CD4-positive, alpha-beta T cell (primary cell): ENCODE measurements at regions not wholly inside any gene's neighbourhood (a gene's known extent, or its start where the extent isn't known, plus 50 kb on each side); places are given as distances from the start of the nearest gene placed in this dataset.

Source experiments
- ATAC-seq: fragments of 200-7000 bp; cut with Tn5 transposase; one replicate; pipeline ENCODE4 v1.10.0; 2022; ENCODE audit warnings: mild to moderate bottlenecking; ENCODE audit not compliant: poor library complexity
- CTCF ChIA-PET: fragments of 350-600 bp; sonication (Branson Sonifier 250); formaldehyde crosslinking; loops from one replicate; lab custom pipeline; 2021; ENCODE audit warnings: antibody characterized with exemption, inconsistent platforms; lab: Charles Lee
- POLR2A ChIA-PET: fragments of 350-600 bp; sonication (Branson Sonifier 250); formaldehyde crosslinking; loops from one replicate; lab custom pipeline; 2021; ENCODE audit warnings: antibody characterized with exemption, inconsistent platforms; lab: Charles Lee
- DNase-seq, 14 experiments: peaks; one replicate each; pipeline ENCODE4 v3.0.0-alpha.2; 2013 to 2020; ENCODE audit warnings: mixed read lengths in 2 of 14
- H3K27ac ChIP-seq, 2 donors: one replicate each; pipeline versions ENCODE4 v1.5.1 to v1.7.0; 2013; ENCODE audit warnings: low read length in 2 of 2, low read depth in 1 of 2, mild to moderate bottlenecking in 1 of 2
- H3K27me3 ChIP-seq, 2 experiments: 1 replicate in 1 of 2; 2 replicates in 1 of 2; pipeline versions ENCODE4 v1.6.1 to v1.7.0; 2013; ENCODE audit warnings: low read length in 2 of 2, control low read depth in 1 of 2, mild to moderate bottlenecking in 1 of 2, moderate library complexity in 1 of 2; ENCODE audit not compliant: insufficient read depth in 2 of 2, control insufficient read depth in 1 of 2
- H3K36me3 ChIP-seq: one replicate; pipeline ENCODE4 v1.6.1; 2013; ENCODE audit warnings: low read length, control low read depth; ENCODE audit not compliant: insufficient read depth
- H3K4me1 ChIP-seq: one replicate; pipeline ENCODE4 v1.6.1; 2013; ENCODE audit warnings: low read length, control low read depth; ENCODE audit not compliant: insufficient read depth
- H3K4me3 ChIP-seq: one replicate; pipeline ENCODE4 v1.5.1; 2013; ENCODE audit warnings: mild to moderate bottlenecking, low read length, moderate library complexity
- H3K9me3 ChIP-seq, 2 experiments: 1 replicate in 1 of 2; 2 replicates in 1 of 2; pipeline versions ENCODE4 v1.6.1 to v1.7.0; 2013; ENCODE audit warnings: low read length in 2 of 2, mild to moderate bottlenecking in 2 of 2, control low read depth in 1 of 2, moderate library complexity in 1 of 2; ENCODE audit not compliant: control insufficient read depth in 1 of 2, insufficient read depth in 1 of 2
- H3K27ac Mint-ChIP-seq: one replicate; pipeline ENCODE4 v1.8.0; 2020; ENCODE audit warnings: mixed read lengths
- H3K27me3 Mint-ChIP-seq: one replicate; pipeline ENCODE4 v1.8.0; 2021; ENCODE audit warnings: mixed read lengths
- H3K36me3 Mint-ChIP-seq: one replicate; pipeline ENCODE4 v1.8.0; 2021; ENCODE audit warnings: low read depth, mixed read lengths
- H3K4me1 Mint-ChIP-seq: one replicate; pipeline ENCODE4 v1.8.0; 2021; ENCODE audit warnings: low read depth, mixed read lengths
- H3K4me3 Mint-ChIP-seq: one replicate; pipeline ENCODE4 v1.8.0; 2020; ENCODE audit warnings: mild to moderate bottlenecking, mixed read lengths
- H3K9me3 Mint-ChIP-seq: one replicate; pipeline ENCODE4 v1.8.0; 2020; ENCODE audit warnings: mixed read lengths
- CTCF ChIP-seq: fragments of 200-600 bp; IDR thresholded peaks from one replicate; pipeline ENCODE4 v1.8.0; 2022; ENCODE audit warnings: antibody characterized with exemption, mild to moderate bottlenecking
- intact Hi-C, 2 experiments: fragments of 100-400 bp; cut with DNase I in 1 of 2; cut with micrococcal nuclease in 1 of 2; formaldehyde crosslinking; loops; one replicate each; pipeline versions ENCODE4 v1.15.1 to v1.9.0; 2023 to 2025; cut with DNase I, micrococcal nuclease

- Histone ChIP-seq H3K36me3 (no peaks in the 10 kb centered on the region), H3K4me1 (no peaks in the 10 kb centered on the region), H3K27me3 (no peaks in the 10 kb centered on the region), H3K27ac (no peak overlapping the region), H3K9me3 (peaks cover 0 to 7% of the 10 kb centered on the region in 2 experiments), H3K4me3 (no peak overlapping the region)
- intact Hi-C loops: no loop called here
- Mint-ChIP-seq H3K4me1 (no peaks in the 10 kb centered on the region), H3K36me3 (no peaks in the 10 kb centered on the region), H3K9me3 (no peaks in the 10 kb centered on the region), H3K27ac (no peak overlapping the region), H3K27me3 (no peaks in the 10 kb centered on the region), H3K4me3 (no peak overlapping the region)
- CTCF ChIA-PET: no interaction called here
- POLR2A ChIA-PET: no interaction called here
- ATAC-seq: no peak
- no peak for TF ChIP-seq CTCF
- DNase-seq: no peak
Observed at GRCh38 chr5:164951570-164951969, 1446.2 kb downstream of the MAT2B start.

- Histone ChIP-seq H3K27me3 (no peaks in the 10 kb centered on the region), H3K9me3 (peaks cover 0 to 3% of the 10 kb centered on the region in 2 experiments), H3K27ac (no peak overlapping the region), H3K4me1 (no peaks in the 10 kb centered on the region), H3K36me3 (no peaks in the 10 kb centered on the region), H3K4me3 (no peak overlapping the region)
- no peaks in the 10 kb centered on the region for H3K36me3 Mint-ChIP-seq
- DNase-seq (no peak), ATAC-seq (no peak)
- H3K4me1 Mint-ChIP-seq: no peaks in the 10 kb centered on the region
- no peak for TF ChIP-seq CTCF
- intact Hi-C loops: no loop called here
- H3K9me3 Mint-ChIP-seq: peaks cover 10% of the 10 kb centered on the region
- CTCF ChIA-PET: no interaction called here
- no peaks in the 10 kb centered on the region for H3K27me3 Mint-ChIP-seq
- H3K27ac Mint-ChIP-seq: no peak overlapping the region
- POLR2A ChIA-PET: no interaction called here
- no peak overlapping the region for H3K4me3 Mint-ChIP-seq
Observed at GRCh38 chr5:164958688-164959087, 1453.3 kb downstream of the MAT2B start.

- Histone ChIP-seq H3K9me3 (peaks cover 3 to 6% of the 10 kb centered on the region in 2 experiments), H3K4me3 (no peak overlapping the region), H3K36me3 (no peaks in the 10 kb centered on the region), H3K27me3 (no peaks in the 10 kb centered on the region), H3K27ac (no peak overlapping the region), H3K4me1 (no peaks in the 10 kb centered on the region)
- intact Hi-C loops: no loop called here
- ChIA-PET POLR2A (no interaction called here), CTCF (no interaction called here)
- H3K9me3 Mint-ChIP-seq: peaks cover 10% of the 10 kb centered on the region
- DNase-seq: no peak
- H3K4me3 Mint-ChIP-seq: no peak overlapping the region
- ATAC-seq: no peak
- H3K4me1 Mint-ChIP-seq: no peaks in the 10 kb centered on the region
- H3K27ac Mint-ChIP-seq: no peak overlapping the region
- no peaks in the 10 kb centered on the region for H3K36me3 Mint-ChIP-seq
- H3K27me3 Mint-ChIP-seq: no peaks in the 10 kb centered on the region
- no peak for TF ChIP-seq CTCF
Observed at GRCh38 chr5:164959761-164960160, 1454.3 kb downstream of the MAT2B start.
